ENCODE measurements at regions not wholly inside any gene's neighbourhood (a gene's known extent, or its start where the extent isn't known, plus 50 kb on each side); places are given as distances from the start of the nearest gene placed in this dataset.

- no peaks in the 10 kb centered on the region for H3K79me2 ChIP-seq (ENCODE audit: control insufficient read depth in 1 of 2, insufficient read depth in 2 of 2, low read length in 2 of 2)
- POLR2A ChIA-PET (ENCODE audit: partially characterized antibody), result no interaction called here
- no peak for FAIRE-seq
- CTCF ChIA-PET (ENCODE audit: partially characterized antibody), result interaction anchor here (1.5 kb wide), 1 partner anchor 32 kb away, joined by 3 read pairs; no protein-coding TSS in a partner anchor
- H2AFZ ChIP-seq (ENCODE audit: low read length), result no peak overlapping the region
- H3K36me3 ChIP-seq (ENCODE audit: control insufficient read depth in 2 of 4, insufficient read depth in 4 of 4, low read length in 3 of 4), result no peaks in the 10 kb centered on the region
- H3K9me3 ChIP-seq (ENCODE audit: insufficient read depth in 2 of 2, low read depth in 1 of 2, low read length in 1 of 2), result no peaks in the 10 kb centered on the region
- no peak overlapping the region for H2BK20ac ChIP-seq (ENCODE audit: low read length)
- no peak overlapping the region for H2BK120ac ChIP-seq (replicated peaks; ENCODE audit: low read depth, low read length)
- DNase-seq (ENCODE audit: low read depth in 1 of 2, low spot score in 2 of 2), result no peak
- no peaks in the 10 kb centered on the region for H3K27me3 ChIP-seq (replicated peaks in 1 of 4; ENCODE audit: control insufficient read depth in 3 of 4, extremely low read depth in 1 of 4, insufficient read depth in 3 of 4, low read length in 3 of 4)
- no peaks in the 10 kb centered on the region for H4K20me1 ChIP-seq (replicated peaks in 1 of 2; ENCODE audit: control insufficient read depth in 1 of 2, insufficient read depth in 2 of 2, low read length in 2 of 2)
- no peak overlapping the region for H2BK15ac ChIP-seq (ENCODE audit: low read length)
- H3K9ac ChIP-seq (replicated peaks in 1 of 4; ENCODE audit: extremely low read depth in 1 of 4, low read depth in 3 of 4, low read length in 3 of 4), result no peak overlapping the region
- no peak overlapping the region for H2BK5ac ChIP-seq (ENCODE audit: low read depth, low read length)
- H3K23ac ChIP-seq (ENCODE audit: insufficient read length), result no peak overlapping the region
- no peak overlapping the region for H3K56ac ChIP-seq (replicated peaks; ENCODE audit: insufficient read length, low read depth, low read length)
- H3K79me1 ChIP-seq (ENCODE audit: low read depth, low read length), result no peaks in the 10 kb centered on the region
- H3K23me2 ChIP-seq (ENCODE audit: low read depth, low read length), result no peaks in the 10 kb centered on the region; the same call in 1 of the 2 replicates
- H3K4me2 ChIP-seq (ENCODE audit: insufficient read depth in 1 of 2, low read depth in 2 of 2, low read length in 2 of 2), result no peak overlapping the region
- H3K14ac ChIP-seq (ENCODE audit: insufficient read length), result no peak overlapping the region
- no peaks in the 10 kb centered on the region; a peak in 1 of 7 replicates for H3K4me1 ChIP-seq (replicated peaks in 1 of 4; ENCODE audit: control insufficient read depth in 3 of 4, insufficient read depth in 4 of 4, low read length in 3 of 4)
- H4K5ac ChIP-seq (ENCODE audit: insufficient read length, low read depth, low read length), result no peak overlapping the region
- no peak overlapping the region for H3K4me3 ChIP-seq (ENCODE audit: extremely low read depth in 1 of 4, insufficient read depth in 2 of 4, low read depth in 3 of 4, low read length in 4 of 4)
- no peak overlapping the region for H3K27ac ChIP-seq (ENCODE audit: low read depth, low read length)
- no peak overlapping the region for H4K8ac ChIP-seq (ENCODE audit: extremely low read depth, insufficient read depth, low read length)
- 96% methylated on average over 2 of the region's 2 CpGs; no CpG with 5 or more reads in 1 of the 2 experiments for WGBS, 2 experiments (ENCODE audit: extremely low coverage in 1 of 2, insufficient coverage in 1 of 2, insufficient read length in 1 of 2, insufficient replicate concordance in 2 of 2, low coverage in 1 of 2, low lambda C conversion rate in 2 of 2, missing lambda C conversion rate in 1 of 2)
- H2AK5ac ChIP-seq (ENCODE audit: low read depth, low read length), result no peak overlapping the region
- no peak overlapping the region for H4K91ac ChIP-seq (replicated peaks; ENCODE audit: insufficient read length, low read length)
- H2BK12ac ChIP-seq (ENCODE audit: low read depth, low read length), result no peak overlapping the region
- H3K18ac ChIP-seq (ENCODE audit: extremely low read depth, low read length), result no peak overlapping the region
- no peak overlapping the region for H3K4ac ChIP-seq (replicated peaks; ENCODE audit: insufficient read length, low read depth, low read length)
- no peak for TF ChIP-seq TAF7 (optimal IDR thresholded peaks at IDR 0.05; ENCODE audit: borderline replicate concordance, low read depth, low read length)
- no peak for TF ChIP-seq EP300 (IDR thresholded peaks at IDR 0.05; ENCODE audit: borderline replicate concordance in 1 of 2, low read depth in 2 of 2, low read length in 2 of 2)
- no peak for TF ChIP-seq ZNF274 (IDR thresholded peaks at IDR 0.05; ENCODE audit: borderline replicate concordance, extremely low read depth, low read length)
- TF ChIP-seq MAX (IDR thresholded peaks at IDR 0.05), result no peak
- TF ChIP-seq RBBP5 (IDR thresholded peaks at IDR 0.05; ENCODE audit: borderline replicate concordance, low read depth, low read length), result no peak
- no peak for TF ChIP-seq KDM4A (IDR thresholded peaks at IDR 0.05; ENCODE audit: low read depth, low read length, severe bottlenecking)
- no peak for TF ChIP-seq CEBPB (IDR thresholded peaks at IDR 0.05; ENCODE audit: low read depth, low read length)
- no peak for TF ChIP-seq EGR1 (IDR thresholded peaks at IDR 0.05; ENCODE audit: borderline replicate concordance, low read depth, low read length)
- no peak for TF ChIP-seq KDM1A (IDR thresholded peaks at IDR 0.05; ENCODE audit: borderline replicate concordance, low read length)
- no peak for TF ChIP-seq TEAD4 (IDR thresholded peaks at IDR 0.05; ENCODE audit: low read depth, low read length)
- TF ChIP-seq TAF1 (IDR thresholded peaks at IDR 0.05; ENCODE audit: low read depth, low read length), result no peak
- no peak for TF ChIP-seq CREB1 (IDR thresholded peaks at IDR 0.05)
- TF ChIP-seq CTBP2 (IDR thresholded peaks at IDR 0.05; ENCODE audit: borderline replicate concordance, insufficient read depth, insufficient read length, low read length), result no peak
- no peak for TF ChIP-seq POLR2AphosphoS5 (IDR thresholded peaks at IDR 0.05; ENCODE audit: low read depth, low read length)
- TF ChIP-seq BCL11A (IDR thresholded peaks at IDR 0.05; ENCODE audit: low read depth in 2 of 2, low read length in 2 of 2), result no peak
- TF ChIP-seq GTF2F1 (IDR thresholded peaks at IDR 0.05; ENCODE audit: borderline replicate concordance, low read depth, low read length), result no peak
Measured at GRCh38 chr2:56703001-56703400, 519.2 kb downstream of the CCDC85A start.

All from H1 (cell line).